ENCODE measurements at regions not wholly inside any gene's neighbourhood (a gene's known extent, or its start where the extent isn't known, plus 50 kb on each side); places are given as distances from the start of the nearest gene placed in this dataset.

DNA sequence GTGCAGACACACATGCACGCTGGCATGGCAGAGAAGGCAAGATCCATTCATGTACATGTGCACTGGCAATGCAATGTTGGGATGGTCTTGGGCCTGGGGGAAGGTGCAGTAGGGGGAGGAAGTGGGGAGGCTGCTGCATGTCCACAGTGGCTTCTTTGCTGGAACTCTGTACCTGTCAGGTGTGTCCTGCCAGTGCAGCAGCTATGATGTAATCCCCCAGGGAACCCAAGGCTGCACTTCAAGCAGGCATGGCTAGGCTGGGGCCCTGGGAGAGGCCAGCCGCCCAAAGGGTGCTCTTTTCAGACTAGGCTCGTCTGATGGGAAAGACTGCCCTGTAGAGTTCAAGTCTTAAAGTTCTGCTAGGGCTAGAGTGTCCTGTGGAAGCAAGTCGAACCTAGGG, 1304.0 kb downstream of the FAM133A start:
- TF ChIP-seq, protein P1, sequence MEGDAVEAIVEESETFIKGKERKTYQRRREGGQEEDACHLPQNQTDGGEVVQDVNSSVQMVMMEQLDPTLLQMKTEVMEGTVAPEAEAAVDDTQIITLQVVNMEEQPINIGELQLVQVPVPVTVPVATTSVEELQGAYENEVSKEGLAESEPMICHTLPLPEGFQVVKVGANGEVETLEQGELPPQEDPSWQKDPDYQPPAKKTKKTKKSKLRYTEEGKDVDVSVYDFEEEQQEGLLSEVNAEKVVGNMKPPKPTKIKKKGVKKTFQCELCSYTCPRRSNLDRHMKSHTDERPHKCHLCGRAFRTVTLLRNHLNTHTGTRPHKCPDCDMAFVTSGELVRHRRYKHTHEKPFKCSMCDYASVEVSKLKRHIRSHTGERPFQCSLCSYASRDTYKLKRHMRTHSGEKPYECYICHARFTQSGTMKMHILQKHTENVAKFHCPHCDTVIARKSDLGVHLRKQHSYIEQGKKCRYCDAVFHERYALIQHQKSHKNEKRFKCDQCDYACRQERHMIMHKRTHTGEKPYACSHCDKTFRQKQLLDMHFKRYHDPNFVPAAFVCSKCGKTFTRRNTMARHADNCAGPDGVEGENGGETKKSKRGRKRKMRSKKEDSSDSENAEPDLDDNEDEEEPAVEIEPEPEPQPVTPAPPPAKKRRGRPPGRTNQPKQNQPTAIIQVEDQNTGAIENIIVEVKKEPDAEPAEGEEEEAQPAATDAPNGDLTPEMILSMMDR (IDR thresholded peaks at IDR 0.05), result no peak
- no peak for TF ChIP-seq ZFX (IDR thresholded peaks at IDR 0.05; ENCODE audit: borderline replicate concordance)
- H3K27ac ChIP-seq, result no peak overlapping the region
